ENCODE measurements at regions not wholly inside any gene's neighbourhood (a gene's known extent, or its start where the extent isn't known, plus 50 kb on each side); places are given as distances from the start of the nearest gene placed in this dataset.
"Not testable (repeated sequence)": the region's sequence is repeated elsewhere in the genome, so short reads cannot be mapped to it uniquely, and the experiment has no call there.

- not testable (repeated sequence) for TF ChIP-seq RELA (IDR thresholded peaks at IDR 0.05; ENCODE audit: borderline replicate concordance, partially characterized antibody); EP300 (IDR thresholded peaks at IDR 0.05; ENCODE audit: borderline replicate concordance in 1 of 2, control insufficient read depth in 1 of 2, low read depth in 2 of 2, low read length in 2 of 2); HDGF (IDR thresholded peaks at IDR 0.05)
Observed at GRCh38 chrX:144092116-144092515, 208.2 kb downstream of the UBE2NL start.
